SK-N-SH (cell line): ENCODE measurements at regions not wholly inside any gene's neighbourhood (a gene's known extent, or its start where the extent isn't known, plus 50 kb on each side); places are given as distances from the start of the nearest gene placed in this dataset.

Experiments used
- CHD2 ChIP-seq: fragments of 150-350 bp; IDR thresholded peaks from 2 replicates; pipeline ENCODE4 v1.6.1; 2018; ENCODE audit warnings: low read length; ENCODE audit not compliant: partially characterized antibody
- CTCF ChIP-seq: fragments of 200-600 bp; sonication (generic); IDR thresholded peaks from 2 replicates; pipeline ENCODE4 v1.6.1; 2017; ENCODE audit warnings: antibody characterized with exemption, mild to moderate bottlenecking, moderate library complexity
- EZH2phosphoT487 ChIP-seq: fragments of 200-600 bp; sonication (generic); IDR thresholded peaks from 2 replicates; pipeline ENCODE4 v1.6.1; 2017; ENCODE audit warnings: low read depth, mixed run types, mild to moderate bottlenecking, antibody characterized with exemption, moderate library complexity, borderline replicate concordance
- FOXJ3 ChIP-seq: sonication (generic); formaldehyde crosslinking; IDR thresholded peaks from 2 replicates; pipeline ENCODE4 v1.5.1; 2020; ENCODE audit warnings: mild to moderate bottlenecking, missing genetic modification reagents
- JUND ChIP-seq: IDR thresholded peaks from 2 replicates; pipeline ENCODE4 v1.4.0; 2012
- POLR2AphosphoS5 ChIP-seq: IDR thresholded peaks from 2 replicates; pipeline ENCODE4 v1.6.1; 2012; ENCODE audit warnings: low read depth, low read length
- RAD21 ChIP-seq: IDR thresholded peaks from 2 replicates; pipeline ENCODE4 v1.6.1; 2012; ENCODE audit warnings: mild to moderate bottlenecking, low read length
- RFX5 ChIP-seq: IDR thresholded peaks from 2 replicates; pipeline ENCODE4 v1.6.1; 2012; ENCODE audit warnings: mild to moderate bottlenecking, improper control_type of control experiment, low read length
- RXRA ChIP-seq: IDR thresholded peaks from 2 replicates; pipeline ENCODE4 v1.4.0; 2012; ENCODE audit warnings: low read depth, mild to moderate bottlenecking, borderline replicate concordance
- SIN3A ChIP-seq: IDR thresholded peaks from 2 replicates; pipeline ENCODE4 v1.6.1; 2012; ENCODE audit warnings: low read depth, mild to moderate bottlenecking, low read length, moderate library complexity, borderline replicate concordance
- TCF12 ChIP-seq: IDR thresholded peaks from 2 replicates; pipeline ENCODE4 v1.4.0; 2012
- YY1 ChIP-seq: IDR thresholded peaks from 2 replicates; pipeline ENCODE4 v1.4.0; 2012; ENCODE audit warnings: low read depth, mild to moderate bottlenecking
- TF ChIP-seq, protein P1 (sequence below): IDR thresholded peaks from 2 replicates; pipeline ENCODE4 v1.4.0; 2012; ENCODE audit warnings: low read depth, borderline replicate concordance
- TF ChIP-seq, protein P2 (sequence below): IDR thresholded peaks from 2 replicates; pipeline ENCODE4 v1.6.1; 2012; ENCODE audit warnings: mild to moderate bottlenecking, low read depth, low read length, moderate library complexity

DNA sequence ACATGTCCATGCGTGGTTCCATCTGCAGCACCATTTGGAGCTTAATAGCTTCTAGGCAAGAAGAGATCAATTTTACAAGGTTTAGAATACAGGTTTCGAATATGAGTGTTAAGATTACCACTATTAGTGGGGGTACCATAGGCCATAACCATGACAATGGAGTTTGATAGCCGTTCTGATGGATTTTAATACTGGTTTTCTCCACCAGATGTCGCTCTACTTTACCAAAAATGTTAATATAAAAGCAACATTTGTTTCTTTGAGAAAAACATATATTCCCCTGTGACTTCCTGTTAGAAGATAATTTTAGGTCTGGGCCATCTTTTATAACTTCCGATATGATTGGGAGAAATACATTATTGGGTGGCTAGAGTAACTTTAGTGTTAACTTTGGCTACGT is 499.7 kb upstream of the POU3F4 start:
- peak; percentile 59 for TF ChIP-seq CTCF
- TF ChIP-seq RXRA = no peak
- TF ChIP-seq, protein P1, sequence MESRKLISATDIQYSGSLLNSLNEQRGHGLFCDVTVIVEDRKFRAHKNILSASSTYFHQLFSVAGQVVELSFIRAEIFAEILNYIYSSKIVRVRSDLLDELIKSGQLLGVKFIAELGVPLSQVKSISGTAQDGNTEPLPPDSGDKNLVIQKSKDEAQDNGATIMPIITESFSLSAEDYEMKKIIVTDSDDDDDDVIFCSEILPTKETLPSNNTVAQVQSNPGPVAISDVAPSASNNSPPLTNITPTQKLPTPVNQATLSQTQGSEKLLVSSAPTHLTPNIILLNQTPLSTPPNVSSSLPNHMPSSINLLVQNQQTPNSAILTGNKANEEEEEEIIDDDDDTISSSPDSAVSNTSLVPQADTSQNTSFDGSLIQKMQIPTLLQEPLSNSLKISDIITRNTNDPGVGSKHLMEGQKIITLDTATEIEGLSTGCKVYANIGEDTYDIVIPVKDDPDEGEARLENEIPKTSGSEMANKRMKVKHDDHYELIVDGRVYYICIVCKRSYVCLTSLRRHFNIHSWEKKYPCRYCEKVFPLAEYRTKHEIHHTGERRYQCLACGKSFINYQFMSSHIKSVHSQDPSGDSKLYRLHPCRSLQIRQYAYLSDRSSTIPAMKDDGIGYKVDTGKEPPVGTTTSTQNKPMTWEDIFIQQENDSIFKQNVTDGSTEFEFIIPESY = no peak
- TF ChIP-seq, protein P2, sequence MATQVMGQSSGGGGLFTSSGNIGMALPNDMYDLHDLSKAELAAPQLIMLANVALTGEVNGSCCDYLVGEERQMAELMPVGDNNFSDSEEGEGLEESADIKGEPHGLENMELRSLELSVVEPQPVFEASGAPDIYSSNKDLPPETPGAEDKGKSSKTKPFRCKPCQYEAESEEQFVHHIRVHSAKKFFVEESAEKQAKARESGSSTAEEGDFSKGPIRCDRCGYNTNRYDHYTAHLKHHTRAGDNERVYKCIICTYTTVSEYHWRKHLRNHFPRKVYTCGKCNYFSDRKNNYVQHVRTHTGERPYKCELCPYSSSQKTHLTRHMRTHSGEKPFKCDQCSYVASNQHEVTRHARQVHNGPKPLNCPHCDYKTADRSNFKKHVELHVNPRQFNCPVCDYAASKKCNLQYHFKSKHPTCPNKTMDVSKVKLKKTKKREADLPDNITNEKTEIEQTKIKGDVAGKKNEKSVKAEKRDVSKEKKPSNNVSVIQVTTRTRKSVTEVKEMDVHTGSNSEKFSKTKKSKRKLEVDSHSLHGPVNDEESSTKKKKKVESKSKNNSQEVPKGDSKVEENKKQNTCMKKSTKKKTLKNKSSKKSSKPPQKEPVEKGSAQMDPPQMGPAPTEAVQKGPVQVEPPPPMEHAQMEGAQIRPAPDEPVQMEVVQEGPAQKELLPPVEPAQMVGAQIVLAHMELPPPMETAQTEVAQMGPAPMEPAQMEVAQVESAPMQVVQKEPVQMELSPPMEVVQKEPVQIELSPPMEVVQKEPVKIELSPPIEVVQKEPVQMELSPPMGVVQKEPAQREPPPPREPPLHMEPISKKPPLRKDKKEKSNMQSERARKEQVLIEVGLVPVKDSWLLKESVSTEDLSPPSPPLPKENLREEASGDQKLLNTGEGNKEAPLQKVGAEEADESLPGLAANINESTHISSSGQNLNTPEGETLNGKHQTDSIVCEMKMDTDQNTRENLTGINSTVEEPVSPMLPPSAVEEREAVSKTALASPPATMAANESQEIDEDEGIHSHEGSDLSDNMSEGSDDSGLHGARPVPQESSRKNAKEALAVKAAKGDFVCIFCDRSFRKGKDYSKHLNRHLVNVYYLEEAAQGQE = no peak
- TF ChIP-seq POLR2AphosphoS5 = no peak
- no peak for TF ChIP-seq JUND
- no peak for TF ChIP-seq FOXJ3 (CRISPR knock-in tag)
- TF ChIP-seq RFX5 = no peak
- no peak for TF ChIP-seq RAD21
- TF ChIP-seq YY1 = no peak
- TF ChIP-seq SIN3A = no peak
- no peak for TF ChIP-seq EZH2phosphoT487
- no peak for TF ChIP-seq CHD2
- TF ChIP-seq TCF12 = no peak
